Mammary epithelial cell (primary cell): ENCODE measurements at regions not wholly inside any gene's neighbourhood (a gene's known extent, or its start where the extent isn't known, plus 50 kb on each side); places are given as distances from the start of the nearest gene placed in this dataset.

ENCODE experiments used
- CTCF ChIP-seq, 2 donors: IDR thresholded peaks in 1 of 2; conservative IDR thresholded peaks in 1 of 2; 2 replicates each; pipeline ENCODE4 v1.5.1; 2011 to 2012; ENCODE audit warnings: inconsistent platforms in 2 of 2, low read length in 2 of 2, mild to moderate bottlenecking in 2 of 2, control low read depth in 1 of 2, low read depth in 1 of 2; ENCODE audit not compliant: insufficient read depth in 1 of 2; ENCODE audit errors: extremely low read depth in 1 of 2
- EZH2 ChIP-seq: IDR thresholded peaks from 2 replicates; pipeline ENCODE4 v1.6.1; 2012; ENCODE audit warnings: low read length, inconsistent platforms, borderline replicate concordance

GRCh38 chr14:55951341-55952206, 166.6 kb upstream of the PELI2 start:
- TF ChIP-seq CTCF (conservative IDR thresholded peaks at IDR 0.05 in 1 of 2, IDR thresholded peaks at IDR 0.05 in 1 of 2; ENCODE audit: extremely low read depth in 1 of 2, insufficient read depth in 1 of 2, low read depth in 1 of 2, low read length in 2 of 2), result no peak
- no peak for TF ChIP-seq EZH2
